HUES6 (cell line): ENCODE measurements at regions not wholly inside any gene's neighbourhood (a gene's known extent, or its start where the extent isn't known, plus 50 kb on each side); places are given as distances from the start of the nearest gene placed in this dataset.

ENCODE experiments used
- H3K27ac ChIP-seq: 2 replicates; pipeline ENCODE4 v1.7.0; 2013; ENCODE audit warnings: low read depth, mild to moderate bottlenecking, low read length, inconsistent platforms
- H3K27me3 ChIP-seq: 2 replicates; pipeline ENCODE4 v1.6.1; 2013; ENCODE audit warnings: low read length; ENCODE audit not compliant: control insufficient read depth, insufficient read depth
- H3K36me3 ChIP-seq: 2 replicates; pipeline ENCODE4 v1.6.1; 2013; ENCODE audit warnings: low read length; ENCODE audit not compliant: control insufficient read depth, insufficient read depth
- H3K4me1 ChIP-seq: 2 replicates; pipeline ENCODE4 v1.6.1; 2013; ENCODE audit warnings: low read length; ENCODE audit not compliant: control insufficient read depth, insufficient read depth
- H3K4me3 ChIP-seq: 2 replicates; pipeline ENCODE4 v1.5.1; 2013; ENCODE audit warnings: low read depth, low read length
- H3K9ac ChIP-seq: one replicate; pipeline ENCODE4 v1.6.1; 2013; ENCODE audit warnings: mild to moderate bottlenecking, low read length
- H3K9me3 ChIP-seq: 2 replicates; pipeline ENCODE4 v1.6.1; 2013; ENCODE audit warnings: low read depth, low read length; ENCODE audit not compliant: control insufficient read depth, insufficient read depth

DNA sequence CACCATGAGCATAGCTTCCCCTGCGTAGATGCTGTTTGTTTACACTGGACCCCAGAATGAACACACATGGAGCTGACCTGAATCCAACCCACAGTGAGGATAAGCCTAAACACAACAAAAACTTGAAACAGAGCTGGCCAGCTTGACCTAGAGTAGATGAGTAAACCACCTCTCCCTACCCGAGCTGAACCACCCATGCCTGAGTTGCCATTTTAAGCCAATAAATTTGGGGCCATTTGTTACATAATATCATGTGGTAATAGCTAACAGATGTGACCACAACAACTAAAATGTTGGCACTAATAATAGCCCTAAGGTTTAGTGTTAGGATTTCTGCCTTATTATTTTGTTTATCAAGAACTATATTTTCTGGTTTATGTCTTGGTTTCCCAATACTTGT is 103.2 kb upstream of the GRIK2 start:
- Histone ChIP-seq H3K4me1 (no peaks in the 10 kb centered on the region), H3K9me3 (peaks cover 18% of the 10 kb centered on the region), H3K9ac (no peak overlapping the region), H3K36me3 (no peaks in the 10 kb centered on the region), H3K27me3 (no peaks in the 10 kb centered on the region), H3K27ac (no peak overlapping the region), H3K4me3 (no peak overlapping the region)

DNA sequence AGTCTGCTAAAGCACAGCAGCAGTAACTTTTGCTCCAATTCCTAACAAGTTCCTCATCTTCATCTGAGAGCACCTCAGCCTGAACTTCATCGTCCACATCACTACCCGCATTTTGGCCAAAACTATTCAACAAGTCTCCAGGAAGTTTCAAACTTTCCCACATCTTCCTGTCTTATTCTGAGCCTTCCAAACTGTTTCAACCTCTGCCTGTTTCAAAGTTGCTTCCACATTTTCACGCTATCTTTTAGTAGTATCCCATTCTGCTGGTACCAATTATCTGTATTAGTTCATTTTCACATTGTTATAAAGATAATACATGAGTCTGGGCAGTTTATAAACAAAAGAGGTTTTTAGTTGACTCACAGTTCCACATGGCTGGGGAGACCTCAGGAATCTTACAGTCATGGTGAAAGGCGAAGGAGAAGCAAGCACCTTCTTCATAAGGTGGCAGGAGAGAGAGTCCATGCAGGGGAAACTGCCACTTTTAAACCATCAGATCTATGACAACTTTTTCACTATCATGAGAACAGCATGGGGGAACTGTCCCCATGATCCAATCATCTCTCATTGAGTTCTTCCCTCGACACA is 99.4 kb upstream of the GRIK2 start:
- Histone ChIP-seq H3K27me3 (no peaks in the 10 kb centered on the region), H3K4me3 (no peak overlapping the region), H3K36me3 (no peaks in the 10 kb centered on the region), H3K9ac (no peak overlapping the region), H3K9me3 (peaks cover 18% of the 10 kb centered on the region), H3K27ac (no peak overlapping the region), H3K4me1 (no peaks in the 10 kb centered on the region)

- no peak overlapping the region for H3K27ac ChIP-seq
- H3K9ac ChIP-seq = no peak overlapping the region
- no peaks in the 10 kb centered on the region for H3K4me1 ChIP-seq
- no peak overlapping the region for H3K4me3 ChIP-seq
- no peaks in the 10 kb centered on the region for H3K36me3 ChIP-seq
- H3K27me3 ChIP-seq = no peaks in the 10 kb centered on the region
- H3K9me3 ChIP-seq = peaks cover 18% of the 10 kb centered on the region
Observed at GRCh38 chr6:101294676-101295075, 98.8 kb upstream of the GRIK2 start.

DNA sequence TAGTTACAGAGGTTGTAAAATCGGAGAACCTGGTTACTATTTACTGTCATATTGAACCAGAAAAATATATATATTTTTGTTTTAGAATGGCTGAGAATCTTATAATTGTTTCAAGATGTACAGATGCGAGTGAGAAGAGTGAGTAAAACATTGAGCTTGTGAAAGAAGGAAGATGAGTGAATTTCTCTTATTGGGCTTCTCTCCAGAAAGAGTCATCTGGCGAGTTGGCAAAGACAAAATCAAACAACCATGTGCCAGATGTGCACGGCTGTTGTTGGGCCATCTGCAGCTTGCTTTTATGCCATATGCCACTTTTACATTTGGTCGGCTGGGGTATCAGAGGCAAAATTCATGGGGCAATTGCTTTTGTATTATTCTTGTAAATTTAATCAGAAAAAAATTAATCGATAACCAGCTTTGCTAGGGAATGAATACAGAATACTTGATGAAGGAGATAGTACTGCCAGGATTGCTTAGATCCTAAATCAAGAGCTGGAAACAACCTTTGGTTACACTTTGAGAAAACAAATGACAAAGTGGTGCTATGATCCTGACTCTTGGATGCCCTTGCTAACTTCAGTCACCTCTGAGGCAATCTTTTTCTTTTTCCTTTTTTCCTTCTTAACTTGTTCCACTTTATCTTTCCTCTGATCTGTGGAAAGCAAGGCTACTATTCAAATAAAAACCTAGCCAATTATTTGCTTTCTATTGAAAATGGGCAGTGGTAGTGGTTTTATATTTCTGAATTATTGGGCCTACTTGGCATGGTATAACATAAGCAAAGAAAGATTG is 97.1 kb upstream of the GRIK2 start:
- H3K4me1 ChIP-seq = no peaks in the 10 kb centered on the region
- H3K27ac ChIP-seq = no peak overlapping the region
- no peaks in the 10 kb centered on the region for H3K36me3 ChIP-seq
- H3K27me3 ChIP-seq = no peaks in the 10 kb centered on the region
- H3K4me3 ChIP-seq = no peak overlapping the region
- no peak overlapping the region for H3K9ac ChIP-seq
- peaks cover 18% of the 10 kb centered on the region for H3K9me3 ChIP-seq

DNA sequence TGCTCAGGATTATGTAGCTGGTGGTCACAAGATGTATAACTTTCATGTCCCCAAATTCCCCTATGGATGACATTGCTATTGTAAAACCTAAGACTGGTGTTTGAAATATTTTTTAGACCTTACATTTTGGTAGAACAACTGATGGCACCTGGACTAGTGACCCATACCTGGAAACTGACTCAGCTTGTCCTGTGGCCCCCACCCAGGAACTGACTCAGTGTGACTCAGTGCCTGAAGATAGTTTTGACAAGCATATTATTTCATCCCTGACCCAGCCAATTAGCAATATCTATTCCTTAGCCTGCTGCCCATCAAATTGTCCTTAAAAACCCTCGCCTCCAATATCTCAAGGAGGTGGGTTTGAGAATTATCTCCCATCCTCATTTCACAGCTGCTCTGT is 90.9 kb upstream of the GRIK2 start:
- H3K27ac ChIP-seq = no peak overlapping the region
- H3K9ac ChIP-seq = no peak overlapping the region
- no peak overlapping the region for H3K4me3 ChIP-seq
- H3K9me3 ChIP-seq = peaks cover 15% of the 10 kb centered on the region
- no peaks in the 10 kb centered on the region for H3K4me1 ChIP-seq
- H3K27me3 ChIP-seq = no peaks in the 10 kb centered on the region
- no peaks in the 10 kb centered on the region for H3K36me3 ChIP-seq

DNA sequence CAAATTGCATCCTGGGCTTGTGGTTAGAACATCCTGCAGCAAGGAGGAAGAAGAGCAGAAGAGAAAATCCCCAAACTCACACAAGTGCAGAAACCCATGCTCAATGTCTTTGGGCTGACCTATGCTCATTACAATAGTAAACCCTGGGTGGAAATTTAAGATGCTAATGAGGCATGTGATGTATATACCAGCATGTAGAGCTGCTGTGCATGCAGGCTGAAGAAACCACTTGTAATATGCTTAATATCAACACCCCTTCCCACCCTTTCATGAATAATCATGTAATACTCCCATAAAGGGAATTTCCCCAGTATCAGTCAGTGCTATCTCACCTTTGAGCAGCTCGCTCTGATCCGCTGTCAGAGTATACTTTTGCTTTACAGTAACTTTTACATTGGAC is 90.0 kb upstream of the GRIK2 start:
- H3K4me1 ChIP-seq = no peaks in the 10 kb centered on the region
- no peak overlapping the region for H3K9ac ChIP-seq
- no peak overlapping the region for H3K27ac ChIP-seq
- H3K9me3 ChIP-seq = peaks cover 15% of the 10 kb centered on the region
- H3K27me3 ChIP-seq = no peaks in the 10 kb centered on the region
- H3K36me3 ChIP-seq = no peaks in the 10 kb centered on the region
- H3K4me3 ChIP-seq = no peak overlapping the region

- Histone ChIP-seq H3K27me3 (no peaks in the 10 kb centered on the region), H3K27ac (no peak overlapping the region), H3K9me3 (no peaks in the 10 kb centered on the region), H3K9ac (no peak overlapping the region), H3K4me3 (no peak overlapping the region), H3K36me3 (no peaks in the 10 kb centered on the region), H3K4me1 (no peaks in the 10 kb centered on the region)
Observed at GRCh38 chr6:101312652-101313051, 80.9 kb upstream of the GRIK2 start.

DNA sequence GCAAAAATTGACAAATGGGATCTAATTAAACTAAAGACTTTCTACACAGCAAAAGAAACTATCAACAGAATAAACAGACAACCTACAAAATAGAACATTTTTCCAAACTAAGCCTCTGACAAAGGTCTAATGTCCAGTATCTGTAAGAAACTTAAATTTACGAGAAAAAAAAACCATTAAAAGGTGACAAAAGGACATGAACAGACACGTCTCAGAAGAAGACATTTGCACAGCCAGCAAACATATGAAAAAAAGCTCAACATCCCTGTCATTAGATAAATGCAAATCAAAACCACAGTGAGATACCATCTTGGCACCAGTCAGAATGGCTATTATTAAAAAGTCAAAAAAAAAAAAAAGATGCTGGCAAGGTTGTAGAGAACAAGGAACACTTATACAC is 70.6 kb upstream of the GRIK2 start:
- Histone ChIP-seq H3K4me1 (no peaks in the 10 kb centered on the region), H3K9ac (no peak overlapping the region)

DNA sequence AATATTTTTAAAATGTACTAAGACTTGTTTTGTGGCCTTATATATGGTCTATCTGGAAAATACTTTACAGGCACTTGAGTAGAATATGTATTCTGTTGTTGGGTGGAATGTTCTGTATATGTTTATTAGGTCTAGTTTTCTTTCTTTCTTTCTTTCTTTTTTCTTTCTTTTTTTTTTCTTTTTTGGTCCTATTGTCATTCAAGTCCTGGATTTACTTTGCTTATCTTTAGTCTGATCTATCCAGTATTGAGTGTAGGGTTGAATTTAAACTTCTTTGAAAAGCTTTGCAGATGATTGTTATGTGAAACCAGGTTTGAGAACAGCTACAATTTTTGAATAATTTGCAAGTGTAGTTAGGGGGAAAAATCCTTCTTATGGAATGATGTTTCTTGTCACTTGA is 67.1 kb upstream of the GRIK2 start:
- no peak overlapping the region for H3K4me3 ChIP-seq
- no peak overlapping the region for H3K9ac ChIP-seq
- no peaks in the 10 kb centered on the region for H3K36me3 ChIP-seq
- no peaks in the 10 kb centered on the region for H3K9me3 ChIP-seq
- H3K4me1 ChIP-seq = no peaks in the 10 kb centered on the region
- no peak overlapping the region for H3K27ac ChIP-seq
- no peaks in the 10 kb centered on the region for H3K27me3 ChIP-seq

More for the DNA sequence above, 70.6 kb upstream of the GRIK2 start:
- Histone ChIP-seq H3K9me3 (no peaks in the 10 kb centered on the region), H3K27ac (no peak overlapping the region), H3K27me3 (no peaks in the 10 kb centered on the region), H3K4me3 (no peak overlapping the region), H3K36me3 (no peaks in the 10 kb centered on the region)

GRCh38 chr6:101341926-101342325 is 51.6 kb upstream of the GRIK2 start:
- Histone ChIP-seq H3K9ac (no peak overlapping the region), H3K9me3 (no peaks in the 10 kb centered on the region), H3K4me1 (no peaks in the 10 kb centered on the region), H3K27ac (no peak overlapping the region), H3K36me3 (no peaks in the 10 kb centered on the region), H3K4me3 (no peak overlapping the region), H3K27me3 (no peaks in the 10 kb centered on the region)
